GM12878 (cell line): ENCODE measurements at regions not wholly inside any gene's neighbourhood (a gene's known extent, or its start where the extent isn't known, plus 50 kb on each side); places are given as distances from the start of the nearest gene placed in this dataset.

Source experiments
- ATAC-seq: fragments of 200-7000 bp; cut with Tn5 transposase; 3 replicates; pipeline ENCODE4 v1.9.1; 2020; ENCODE audit warnings: mild to moderate bottlenecking, moderate library complexity
- BruUV-seq: library from RNA; stranded (reverse); fragments of 400-500 nt; replicated peaks from 2 replicates; lab custom pipeline; 2021; lab: Mats Ljungman, UMichigan
- CTCF ChIA-PET: fragments of 300-600 bp; sonication (Branson Sonifier 250); formaldehyde crosslinking; extraction: SDS; loops from one replicate; lab custom pipeline; 2021; ENCODE audit warnings: inconsistent platforms; lab: Yijun Ruan, JAX
- POLR2A ChIA-PET: fragments of 350-600 bp; formaldehyde crosslinking; extraction: SDS; loops from one replicate; lab custom pipeline; 2021; ENCODE audit warnings: inconsistent platforms; lab: Charles Lee
- RAD21 ChIA-PET: fragments of 300-600 bp; sonication (Branson Sonifier 250); formaldehyde crosslinking; loops from one replicate; lab custom pipeline; 2023; ENCODE audit warnings: antibody characterized with exemption; ENCODE audit not compliant: unreplicated experiment; lab: Charles Lee
- SMC1A ChIA-PET: fragments of 300-600 bp; sonication (Branson Sonifier 250); formaldehyde crosslinking; loops from one replicate; lab custom pipeline; 2023; ENCODE audit not compliant: unreplicated experiment, uncharacterized antibody; lab: Charles Lee
- DNase-seq: peaks from one replicate; pipeline ENCODE4 v3.0.0-alpha.2; 2011; ENCODE audit warnings: low read depth, low spot score
- FAIRE-seq: peaks from 3 replicates; lab custom pipeline; 2011; peaks lifted over from hg19 to GRCh38; lab: Jason Lieb, UNC
- H2AFZ ChIP-seq: 2 replicates; pipeline ENCODE4 v1.6.0; 2011; ENCODE audit warnings: low read depth, low read length, control low read depth; ENCODE audit not compliant: control insufficient read depth
- H3K27ac ChIP-seq: 2 replicates; pipeline ENCODE4 v1.5.1; 2011; ENCODE audit warnings: control low read depth; ENCODE audit not compliant: control insufficient read depth, insufficient read depth
- H3K27me3 ChIP-seq, 2 experiments: replicated peaks in 1 of 2; 2 replicates each; pipeline versions ENCODE4 v1.6.0 to v1.6.1; 2011; ENCODE audit warnings: low read length in 1 of 2; ENCODE audit not compliant: control insufficient read depth in 2 of 2, insufficient read depth in 2 of 2
- H3K36me3 ChIP-seq, 2 experiments: 2 replicates each; pipeline ENCODE4 v1.5.1; 2011; ENCODE audit warnings: low read length in 1 of 2; ENCODE audit not compliant: control insufficient read depth in 2 of 2, insufficient read depth in 2 of 2
- H3K4me1 ChIP-seq: 2 replicates; pipeline ENCODE4 v1.6.1; 2011; ENCODE audit warnings: mild to moderate bottlenecking, low read length, moderate library complexity, mixed read lengths; ENCODE audit not compliant: control insufficient read depth, insufficient read depth
- H3K4me2 ChIP-seq: 2 replicates; pipeline ENCODE4 v1.6.0; 2011; ENCODE audit warnings: control low read depth; ENCODE audit not compliant: control insufficient read depth, insufficient read depth
- H3K4me3 ChIP-seq: fragments of 200-600 bp; sonication (generic); 2 replicates; pipeline ENCODE4 v1.5.1; 2016
- H3K79me2 ChIP-seq: 2 replicates; pipeline ENCODE4 v1.6.0; 2011; ENCODE audit warnings: low read length; ENCODE audit not compliant: control insufficient read depth, insufficient read depth
- H3K9ac ChIP-seq: 2 replicates; pipeline ENCODE4 v1.8.0; 2011; ENCODE audit warnings: low read length, control low read depth, mixed read lengths; ENCODE audit not compliant: control insufficient read depth, insufficient read depth
- H3K9me3 ChIP-seq: replicated peaks from 3 replicates; pipeline ENCODE4 v1.5.1; 2011; ENCODE audit warnings: mild to moderate bottlenecking, low read length; ENCODE audit not compliant: control insufficient read depth, insufficient read depth
- H4K20me1 ChIP-seq: 2 replicates; pipeline ENCODE4 v1.6.0; 2011; ENCODE audit not compliant: control insufficient read depth, insufficient read depth
- ATF7 ChIP-seq: fragments of 450-650 bp; IDR thresholded peaks from 2 replicates; pipeline ENCODE4 v1.6.1; 2016; ENCODE audit warnings: low read depth, mild to moderate bottlenecking
- BCL11A ChIP-seq: IDR thresholded peaks from 2 replicates; pipeline ENCODE4 v1.6.1; 2011; ENCODE audit warnings: low read depth, low read length
- BCLAF1 ChIP-seq: fragments of 450-650 bp; IDR thresholded peaks from 2 replicates; pipeline ENCODE4 v1.6.1; 2017; ENCODE audit warnings: antibody characterized with exemption, mild to moderate bottlenecking, moderate library complexity
- CHD1 ChIP-seq: IDR thresholded peaks from 2 replicates; pipeline ENCODE4 v1.6.1; 2012; ENCODE audit warnings: low read depth, low read length, improper control_type of control experiment
- CREB1 ChIP-seq: IDR thresholded peaks from 2 replicates; pipeline ENCODE4 v1.6.1; 2012; ENCODE audit warnings: low read depth, mild to moderate bottlenecking, inconsistent platforms
- ETV6 ChIP-seq, 2 experiments: fragments of 450-650 bp in 1 of 2; IDR thresholded peaks in 1 of 2; conservative IDR thresholded peaks in 1 of 2; 2 replicates each; pipeline ENCODE4 v1.6.1; 2014; ENCODE audit warnings: antibody characterized with exemption in 1 of 2, borderline replicate concordance in 1 of 2, low read depth in 1 of 2, mild to moderate bottlenecking in 1 of 2, moderate library complexity in 1 of 2
- SPI1 ChIP-seq: IDR thresholded peaks from 2 replicates; pipeline ENCODE4 v1.6.1; 2011; ENCODE audit warnings: low read depth, mild to moderate bottlenecking, low read length, moderate library complexity, borderline replicate concordance; ENCODE audit not compliant: insufficient read depth
- ZBED1 ChIP-seq: IDR thresholded peaks from 2 replicates; pipeline ENCODE4 v1.6.1; 2016; ENCODE audit warnings: borderline replicate concordance
- WGBS: methylation state at CpG from one replicate; pipeline ENCODE4 v1.1.6; 2016; ENCODE audit warnings: low lambda C conversion rate; ENCODE audit not compliant: insufficient replicate concordance, insufficient coverage; ENCODE audit errors: missing lambda C conversion rate; 5-methylcytosine and 5-hydroxymethylcytosine counted together
- in situ Hi-C: fragments of 300-500 bp; cut with MboI; formaldehyde crosslinking; loops from 9 replicates; pipeline ENCODE4 v1.14.3; 2018; ENCODE audit warnings: mixed read lengths
- intact Hi-C: fragments of 100-400 bp; cut with micrococcal nuclease; formaldehyde crosslinking; loops from one replicate; pipeline ENCODE4 v1.14.2; 2022; ENCODE audit not compliant: unreplicated experiment

GRCh38 chr12:82187595-82187994 lies 170.6 kb downstream of the CCDC59 start:
- no peak overlapping the region for H3K4me3 ChIP-seq
- WGBS, result 45% methylated on average over 2 of the region's 2 CpGs
- H2AFZ ChIP-seq, result no peak overlapping the region
- no peaks in the 10 kb centered on the region for H3K4me1 ChIP-seq
- H3K27ac ChIP-seq, result no peak overlapping the region
- H3K36me3 ChIP-seq, result no peaks in the 10 kb centered on the region
- no peak overlapping the region for H3K4me2 ChIP-seq
- no peaks in the 10 kb centered on the region for H3K9me3 ChIP-seq
- H4K20me1 ChIP-seq, result no peaks in the 10 kb centered on the region
- H3K79me2 ChIP-seq, result no peaks in the 10 kb centered on the region
- BruUV-seq, result no TSS peak
- DNase-seq (no peak), ATAC-seq (no peak), FAIRE-seq (no peak)
- ChIA-PET RAD21 (no interaction called here), SMC1A (no interaction called here), CTCF (no interaction called here), POLR2A (no interaction called here)
- TF ChIP-seq ZBED1, result no peak
- H3K9ac ChIP-seq, result no peak overlapping the region
- in situ Hi-C loops (no loop called here), intact Hi-C loops (no loop called here)
- no peaks in the 10 kb centered on the region for H3K27me3 ChIP-seq

GRCh38 chr12:82187011-82187410 lies 171.2 kb downstream of the CCDC59 start:
- no peak for ATAC-seq
- POLR2A ChIA-PET, result no interaction called here
- BruUV-seq, result no TSS peak

GRCh38 chr12:82186282-82186681 lies 171.9 kb downstream of the CCDC59 start:
- H3K79me2 ChIP-seq, result no peaks in the 10 kb centered on the region
- ChIA-PET SMC1A (no interaction called here), RAD21 (no interaction called here), CTCF (no interaction called here), POLR2A (no interaction called here)
- in situ Hi-C loops, result no loop called here
- H3K9me3 ChIP-seq, result no peaks in the 10 kb centered on the region
- no peaks in the 10 kb centered on the region for H3K4me1 ChIP-seq
- no peak overlapping the region for H3K4me3 ChIP-seq
- H3K36me3 ChIP-seq, result no peaks in the 10 kb centered on the region
- no peak overlapping the region for H2AFZ ChIP-seq
- no peak for DNase-seq
- FAIRE-seq, result no peak
- intact Hi-C loops, result no loop called here
- H3K4me2 ChIP-seq, result no peak overlapping the region
- H3K27me3 ChIP-seq, result no peaks in the 10 kb centered on the region
- no peak overlapping the region for H3K9ac ChIP-seq
- 50% methylated on average over 6 of the region's 6 CpGs for WGBS
- H4K20me1 ChIP-seq, result no peaks in the 10 kb centered on the region
- BruUV-seq, result no TSS peak
- H3K27ac ChIP-seq, result no peak overlapping the region
- no peak for ATAC-seq
- TF ChIP-seq CHD1 (no peak), BCL11A (no peak), SPI1 (no peak), ETV6 (conservative IDR thresholded peaks at IDR 0.05 in 1 of 2, IDR thresholded peaks at IDR 0.05 in 1 of 2; ENCODE audit: borderline replicate concordance in 1 of 2, low read depth in 1 of 2) (no peak), ATF7 (no peak), BCLAF1 (no peak)

More at GRCh38 chr12:82187011-82187410, 171.2 kb downstream of the CCDC59 start:
- H3K27ac ChIP-seq, result no peak overlapping the region
- H3K4me1 ChIP-seq, result no peaks in the 10 kb centered on the region
- ChIA-PET RAD21 (no interaction called here), SMC1A (no interaction called here), CTCF (no interaction called here)
- no peak overlapping the region for H3K4me2 ChIP-seq
- no peaks in the 10 kb centered on the region for H4K20me1 ChIP-seq
- no peak overlapping the region for H3K9ac ChIP-seq
- H3K4me3 ChIP-seq, result no peak overlapping the region
- no peak for TF ChIP-seq CREB1
- intact Hi-C loops (no loop called here), in situ Hi-C loops (no loop called here)
- H3K36me3 ChIP-seq, result no peaks in the 10 kb centered on the region
- H2AFZ ChIP-seq, result no peak overlapping the region
- H3K9me3 ChIP-seq, result no peaks in the 10 kb centered on the region
- no peak for DNase-seq
- no peaks in the 10 kb centered on the region for H3K27me3 ChIP-seq
- H3K79me2 ChIP-seq, result no peaks in the 10 kb centered on the region
- FAIRE-seq, result no peak
